Skeletal muscle satellite cell (primary cell): ENCODE measurements at regions not wholly inside any gene's neighbourhood (a gene's known extent, or its start where the extent isn't known, plus 50 kb on each side); places are given as distances from the start of the nearest gene placed in this dataset.

Source experiments
- H3K27me3 ChIP-seq: 2 replicates; pipeline ENCODE4 v1.7.0; 2013; ENCODE audit warnings: low read length; ENCODE audit not compliant: control insufficient read depth, insufficient read depth
- H3K36me3 ChIP-seq: 2 replicates; pipeline ENCODE4 v1.7.0; 2013; ENCODE audit warnings: mild to moderate bottlenecking, control low read depth, low read length; ENCODE audit not compliant: insufficient read depth
- H3K4me1 ChIP-seq: 2 replicates; pipeline ENCODE4 v1.7.0; 2013; ENCODE audit warnings: low read length; ENCODE audit not compliant: control insufficient read depth, insufficient read depth
- H3K4me2 ChIP-seq: 2 replicates; pipeline ENCODE4 v1.7.0; 2013; ENCODE audit warnings: mild to moderate bottlenecking, low read length
- H3K4me3 ChIP-seq: 2 replicates; pipeline ENCODE4 v1.7.0; 2013; ENCODE audit warnings: low read length
- H3K9ac ChIP-seq: 2 replicates; pipeline ENCODE4 v1.7.0; 2013; ENCODE audit warnings: mild to moderate bottlenecking, low read depth, low read length, moderate library complexity
- H3K9me3 ChIP-seq: replicated peaks from 2 replicates; pipeline ENCODE4 v1.7.0; 2013; ENCODE audit warnings: mild to moderate bottlenecking, control low read depth, low read length

DNA sequence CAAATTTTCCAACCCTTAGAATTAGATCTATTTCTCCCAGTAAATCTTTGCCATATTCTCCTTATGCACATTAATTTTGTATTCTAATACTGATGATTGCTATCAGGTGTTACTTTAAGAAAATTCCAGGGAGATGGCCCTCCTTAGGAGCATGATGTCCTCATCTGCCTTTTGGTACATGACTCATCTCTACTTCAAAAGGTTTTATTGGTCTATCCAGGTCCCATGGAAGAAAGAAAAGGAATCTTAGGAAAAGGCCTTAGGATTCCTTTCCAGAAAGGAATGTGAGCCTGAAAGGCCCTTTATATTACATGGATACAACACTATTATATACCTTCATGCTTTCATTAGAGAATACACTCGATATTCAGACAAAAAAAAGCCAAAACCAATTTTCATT lies 968.2 kb downstream of the STIM2 start:
- H3K27me3 ChIP-seq = no peaks in the 10 kb centered on the region
- H3K4me1 ChIP-seq = no peaks in the 10 kb centered on the region
- no peak overlapping the region for H3K4me3 ChIP-seq
- H3K9me3 ChIP-seq = no peaks in the 10 kb centered on the region
- no peak overlapping the region for H3K9ac ChIP-seq
- no peaks in the 10 kb centered on the region for H3K36me3 ChIP-seq
- H3K4me2 ChIP-seq = no peak overlapping the region

DNA sequence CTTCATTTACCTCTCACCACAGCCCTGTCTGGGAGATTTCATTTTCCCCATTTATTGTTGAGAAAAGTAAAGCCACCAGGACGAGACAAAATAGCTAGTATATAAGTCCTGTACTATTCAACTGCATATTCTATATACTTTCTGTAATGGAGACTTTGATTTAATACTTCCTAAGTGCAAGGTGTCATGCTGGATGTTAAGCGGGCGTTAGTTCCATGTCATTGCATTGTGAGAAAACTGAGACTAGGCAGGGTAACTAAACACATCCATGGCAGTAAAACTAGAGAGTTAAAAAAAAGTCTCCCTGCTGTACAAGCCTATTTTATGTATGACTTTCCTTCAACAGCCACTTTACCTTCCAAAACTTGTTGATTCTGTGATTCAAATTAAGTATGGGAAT lies 969.6 kb downstream of the STIM2 start:
- Histone ChIP-seq H3K9ac (no peak overlapping the region), H3K9me3 (no peaks in the 10 kb centered on the region), H3K27me3 (no peaks in the 10 kb centered on the region), H3K4me3 (no peak overlapping the region), H3K4me1 (no peaks in the 10 kb centered on the region), H3K4me2 (no peak overlapping the region), H3K36me3 (no peaks in the 10 kb centered on the region)

DNA sequence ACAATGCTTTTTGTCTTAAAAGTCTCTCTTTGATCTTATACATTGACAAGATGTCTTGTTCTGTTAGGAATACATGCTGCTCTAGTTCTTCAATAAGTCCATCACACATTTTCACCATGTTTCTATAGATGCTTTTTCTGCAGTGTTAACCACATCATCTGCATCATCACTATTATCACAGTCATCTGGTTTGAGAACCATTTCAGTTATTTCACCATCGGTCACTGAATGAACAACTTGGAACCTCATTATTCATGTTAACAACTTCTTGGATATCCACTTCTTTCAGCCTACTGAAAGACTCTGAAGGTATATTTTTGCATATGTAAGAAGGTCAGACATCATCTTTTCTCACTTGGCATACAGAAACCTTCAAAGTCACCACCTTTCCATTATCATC lies 975.2 kb downstream of the STIM2 start:
- H3K9ac ChIP-seq = no peak overlapping the region
- H3K27me3 ChIP-seq = no peaks in the 10 kb centered on the region
- no peak overlapping the region for H3K4me2 ChIP-seq
- no peaks in the 10 kb centered on the region for H3K9me3 ChIP-seq
- no peak overlapping the region for H3K4me3 ChIP-seq
- H3K36me3 ChIP-seq = no peaks in the 10 kb centered on the region
- H3K4me1 ChIP-seq = no peaks in the 10 kb centered on the region

DNA sequence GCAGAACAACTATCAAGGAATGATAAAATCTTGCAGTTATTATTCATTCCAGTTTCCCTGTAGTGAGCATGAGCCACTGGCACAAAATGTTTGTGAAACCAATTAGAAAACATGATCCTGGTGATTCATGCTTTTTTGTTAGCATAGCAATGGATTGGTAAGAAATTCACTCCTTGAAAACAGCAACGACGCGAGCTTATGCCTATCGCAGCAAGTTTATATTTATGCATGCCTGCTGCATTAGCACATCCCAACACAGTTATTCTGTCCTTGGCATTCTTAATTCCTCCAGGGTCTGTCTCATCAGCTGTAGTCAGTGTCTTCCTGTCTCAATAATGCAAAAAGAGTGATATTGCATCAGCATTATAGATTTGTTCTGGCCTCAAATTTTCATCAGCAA lies 975.9 kb downstream of the STIM2 start:
- H3K4me1 ChIP-seq = no peaks in the 10 kb centered on the region
- no peaks in the 10 kb centered on the region for H3K9me3 ChIP-seq
- H3K4me2 ChIP-seq = no peak overlapping the region
- H3K27me3 ChIP-seq = no peaks in the 10 kb centered on the region
- H3K4me3 ChIP-seq = no peak overlapping the region
- H3K9ac ChIP-seq = no peak overlapping the region
- no peaks in the 10 kb centered on the region for H3K36me3 ChIP-seq

DNA sequence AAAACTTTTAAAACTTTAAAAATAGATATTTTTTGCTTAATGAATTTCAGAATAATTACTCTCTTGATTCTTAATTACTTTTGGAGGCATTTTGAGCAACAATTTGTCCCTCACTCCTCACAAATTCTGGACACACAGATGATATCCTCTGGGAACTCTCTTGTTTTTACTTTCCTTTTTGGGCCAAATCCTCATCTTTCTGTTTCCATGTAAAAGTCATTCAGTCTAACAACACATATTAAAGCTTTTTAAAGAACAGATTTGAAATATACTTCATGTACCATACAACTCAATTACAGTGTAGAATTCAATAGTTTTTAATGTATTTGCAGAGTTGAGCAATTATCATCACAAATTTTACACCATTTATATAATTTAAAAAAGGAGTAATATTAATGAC lies 983.1 kb downstream of the STIM2 start:
- H3K9me3 ChIP-seq = no peaks in the 10 kb centered on the region
- no peaks in the 10 kb centered on the region for H3K27me3 ChIP-seq
- H3K4me1 ChIP-seq = no peaks in the 10 kb centered on the region
- H3K9ac ChIP-seq = no peak overlapping the region
- H3K36me3 ChIP-seq = no peaks in the 10 kb centered on the region
- H3K4me2 ChIP-seq = no peak overlapping the region
- no peak overlapping the region for H3K4me3 ChIP-seq

DNA sequence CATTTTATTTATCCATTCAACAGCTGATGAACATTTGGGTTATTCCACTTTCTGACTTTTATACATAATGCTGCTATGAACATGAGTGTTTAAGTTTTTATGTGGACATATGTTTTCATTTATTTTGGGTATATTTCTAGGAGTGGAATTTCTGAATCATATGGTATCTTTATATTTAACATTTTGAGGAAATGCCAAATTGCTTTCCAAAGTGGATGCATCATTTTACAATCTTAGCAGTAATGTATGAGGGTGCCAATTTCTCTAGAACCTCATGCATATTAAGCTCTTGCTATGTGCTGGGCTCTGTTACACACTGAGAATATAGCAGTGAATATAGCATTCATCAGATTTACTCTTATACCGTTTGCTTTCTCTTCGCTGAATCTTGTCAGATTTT lies 983.7 kb downstream of the STIM2 start:
- H3K36me3 ChIP-seq = no peaks in the 10 kb centered on the region
- no peaks in the 10 kb centered on the region for H3K9me3 ChIP-seq
- no peak overlapping the region for H3K4me3 ChIP-seq
- H3K27me3 ChIP-seq = no peaks in the 10 kb centered on the region
- H3K9ac ChIP-seq = no peak overlapping the region
- H3K4me2 ChIP-seq = no peak overlapping the region
- no peaks in the 10 kb centered on the region for H3K4me1 ChIP-seq

DNA sequence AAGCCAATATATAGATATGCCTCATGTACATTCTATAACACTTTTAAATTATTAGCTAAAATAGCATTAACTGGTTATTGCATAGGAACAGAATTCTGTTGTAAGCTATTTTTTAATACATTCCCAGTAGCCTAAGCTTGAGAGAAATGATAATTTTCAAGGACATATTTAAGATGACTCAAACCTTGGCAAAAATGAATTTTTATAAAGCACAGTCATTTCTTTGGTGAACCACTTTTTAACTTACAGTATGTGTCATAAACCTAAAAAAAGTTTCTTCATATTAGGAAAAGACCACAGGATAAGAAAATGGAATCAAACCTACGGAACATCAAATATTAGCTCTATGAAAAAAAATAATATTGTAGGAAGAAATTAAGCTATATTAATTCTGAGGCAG lies 986.3 kb downstream of the STIM2 start:
- H3K9ac ChIP-seq = no peak overlapping the region
- H3K4me2 ChIP-seq = no peak overlapping the region
- H3K4me1 ChIP-seq = no peaks in the 10 kb centered on the region
- no peaks in the 10 kb centered on the region for H3K36me3 ChIP-seq
- H3K27me3 ChIP-seq = no peaks in the 10 kb centered on the region
- H3K4me3 ChIP-seq = no peak overlapping the region
- H3K9me3 ChIP-seq = no peaks in the 10 kb centered on the region

GRCh38 chr4:27861381-27861787 lies 1000.7 kb downstream of the STIM2 start:
- no peaks in the 10 kb centered on the region for H3K27me3 ChIP-seq
- no peaks in the 10 kb centered on the region for H3K36me3 ChIP-seq
- no peaks in the 10 kb centered on the region for H3K9me3 ChIP-seq
- H3K4me2 ChIP-seq = no peak overlapping the region
- no peak overlapping the region for H3K9ac ChIP-seq
- H3K4me1 ChIP-seq = no peaks in the 10 kb centered on the region
- no peak overlapping the region for H3K4me3 ChIP-seq

DNA sequence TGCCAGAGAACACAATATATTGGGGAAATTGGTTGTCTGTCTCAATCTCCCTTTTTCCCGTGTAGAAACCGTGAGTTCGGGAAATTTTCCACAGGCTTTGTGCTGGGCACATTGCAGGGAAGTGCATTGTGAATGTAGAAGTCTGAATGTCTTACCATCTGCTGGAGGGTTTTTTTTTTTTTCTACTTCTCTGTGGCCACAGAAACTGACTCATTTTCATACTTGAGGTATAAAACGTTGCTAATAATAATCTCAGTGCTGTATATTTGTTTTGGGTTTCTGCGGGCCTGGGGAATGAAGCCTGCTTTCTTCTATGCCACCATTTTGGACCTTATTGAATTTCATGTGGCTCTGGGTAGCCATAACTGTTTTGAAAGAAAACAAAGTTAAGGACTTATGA lies 1001.2 kb downstream of the STIM2 start:
- Histone ChIP-seq H3K4me2 (no peak overlapping the region), H3K9ac (no peak overlapping the region), H3K9me3 (no peaks in the 10 kb centered on the region), H3K27me3 (no peaks in the 10 kb centered on the region), H3K4me1 (no peaks in the 10 kb centered on the region), H3K4me3 (no peak overlapping the region), H3K36me3 (no peaks in the 10 kb centered on the region)

GRCh38 chr4:27873596-27873995 lies 1013.0 kb downstream of the STIM2 start:
- H3K9ac ChIP-seq = no peak overlapping the region
- no peaks in the 10 kb centered on the region for H3K27me3 ChIP-seq
- no peaks in the 10 kb centered on the region for H3K36me3 ChIP-seq
- no peaks in the 10 kb centered on the region for H3K9me3 ChIP-seq
- H3K4me3 ChIP-seq = no peak overlapping the region
- H3K4me1 ChIP-seq = no peaks in the 10 kb centered on the region
- H3K4me2 ChIP-seq = no peak overlapping the region

GRCh38 chr4:27881705-27882104 lies 1021.1 kb downstream of the STIM2 start:
- no peaks in the 10 kb centered on the region for H3K4me1 ChIP-seq
- H3K4me3 ChIP-seq = no peak overlapping the region
- peaks cover 3% of the 10 kb centered on the region for H3K27me3 ChIP-seq
- no peaks in the 10 kb centered on the region for H3K9me3 ChIP-seq
- no peak overlapping the region for H3K9ac ChIP-seq
- H3K36me3 ChIP-seq = no peaks in the 10 kb centered on the region
- H3K4me2 ChIP-seq = no peak overlapping the region

DNA sequence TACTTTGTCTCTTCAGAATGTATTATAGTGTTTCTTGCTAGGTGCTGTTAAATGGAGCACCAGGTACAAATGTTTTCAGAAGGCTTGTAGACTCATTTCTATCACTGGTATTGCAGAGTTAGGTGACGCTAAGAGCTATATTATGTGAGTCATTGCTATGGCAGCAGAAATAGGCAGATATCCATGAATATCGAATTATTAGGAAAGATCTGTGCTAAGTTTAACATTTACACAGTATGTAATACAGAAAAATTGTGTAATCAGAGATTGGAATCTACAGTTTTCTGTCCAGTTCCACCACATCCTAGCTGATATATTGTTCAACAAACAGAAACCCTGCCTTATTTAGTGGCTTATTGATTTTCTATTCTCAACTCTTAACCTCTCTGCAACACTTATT lies 1025.5 kb downstream of the STIM2 start:
- H3K4me1 ChIP-seq = no peaks in the 10 kb centered on the region
- H3K27me3 ChIP-seq = peaks cover 3% of the 10 kb centered on the region
- no peaks in the 10 kb centered on the region for H3K36me3 ChIP-seq
- H3K9me3 ChIP-seq = no peaks in the 10 kb centered on the region
- H3K9ac ChIP-seq = no peak overlapping the region
- H3K4me3 ChIP-seq = no peak overlapping the region
- no peak overlapping the region for H3K4me2 ChIP-seq

DNA sequence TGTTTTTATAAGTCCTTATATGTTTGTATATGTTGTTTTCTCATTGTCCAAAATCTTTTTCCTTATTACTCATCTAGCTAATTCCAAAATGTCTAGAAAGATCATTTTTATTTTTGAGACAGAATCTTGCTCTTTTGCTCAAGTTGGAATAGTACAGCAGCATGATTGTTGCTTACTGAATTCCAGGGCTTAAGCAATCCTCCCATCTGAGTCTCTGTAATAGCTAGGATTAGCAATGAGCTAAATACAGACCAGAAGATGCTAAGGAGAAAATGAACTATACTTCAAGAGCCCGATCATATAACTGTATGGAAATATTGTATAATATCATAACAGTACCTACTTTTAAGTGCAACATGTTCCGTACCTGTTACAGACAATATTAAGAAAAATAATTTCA lies 1027.0 kb downstream of the STIM2 start:
- Histone ChIP-seq H3K4me3 (no peak overlapping the region), H3K27me3 (no peaks in the 10 kb centered on the region), H3K4me2 (no peak overlapping the region), H3K4me1 (no peaks in the 10 kb centered on the region), H3K36me3 (no peaks in the 10 kb centered on the region), H3K9me3 (no peaks in the 10 kb centered on the region), H3K9ac (no peak overlapping the region)
